ENCODE measurements at regions not wholly inside any gene's neighbourhood (a gene's known extent, or its start where the extent isn't known, plus 50 kb on each side); places are given as distances from the start of the nearest gene placed in this dataset.

GRCh38 chr10:111488668-111489067 lies 411.8 kb downstream of the ADRA2A start:
- no peak overlapping the region for H3K18ac ChIP-seq (ENCODE audit: insufficient read length, low read depth, low read length)
- H3K9ac ChIP-seq (ENCODE audit: extremely low read depth, insufficient read length, low read length), result no peak overlapping the region
- no peak overlapping the region for H4K5ac ChIP-seq (ENCODE audit: insufficient read length, low read depth, low read length)
- H3T11ph ChIP-seq (ENCODE audit: low read length), result no peak overlapping the region
- no peaks in the 10 kb centered on the region for H3K23me2 ChIP-seq (ENCODE audit: insufficient read length, low read depth, low read length, poor library complexity, severe bottlenecking)
- H3K27ac ChIP-seq (ENCODE audit: insufficient read length, low read depth, low read length), result no peak overlapping the region
- H2AK5ac ChIP-seq (ENCODE audit: insufficient read length, low read length), result no peak overlapping the region
- no peak overlapping the region for H3K14ac ChIP-seq (ENCODE audit: insufficient read depth, low read length)
- no peaks in the 10 kb centered on the region for H3K79me2 ChIP-seq (ENCODE audit: insufficient read depth, low read length)
- DNase-seq, result no peak
- TF ChIP-seq CTCF (conservative IDR thresholded peaks at IDR 0.05), result no peak
- H2BK120ac ChIP-seq (ENCODE audit: low read depth, low read length, poor library complexity, severe bottlenecking), result no peak overlapping the region
- H4K91ac ChIP-seq (ENCODE audit: insufficient read length, low read depth, low read length), result no peak overlapping the region
- no peak overlapping the region for H3K4me2 ChIP-seq (ENCODE audit: insufficient read depth, insufficient read length, low read length)
- no peak overlapping the region for H3K23ac ChIP-seq (ENCODE audit: insufficient read length, low read depth, low read length)
- Mint-ChIP-seq H3K27ac (no peak overlapping the region), H3K4me1 (peaks cover 7 to 10% of the 10 kb centered on the region in 2 experiments; a peak in 3 of 4 replicates), H3K27me3 (ENCODE audit: low read depth) (no peaks in the 10 kb centered on the region; the same call in 1 of the 2 replicates), H3K9me3 (peaks cover 51 to 54% of the 10 kb centered on the region in 2 experiments), H3K36me3 (ENCODE audit: insufficient read depth in 1 of 3, low read depth in 3 of 3) (peaks cover 20 to 49% (median 36%) of the 10 kb centered on the region in 3 experiments), H3K4me3 (no peak overlapping the region)
- H4K8ac ChIP-seq (replicated peaks; ENCODE audit: insufficient read length, low read depth, low read length), result no peak overlapping the region
- WGBS (ENCODE audit: extremely low coverage, insufficient read length, low lambda C conversion rate), result no CpG with 5 or more reads among the region's 2 CpGs
- no peaks in the 10 kb centered on the region for H3K79me1 ChIP-seq (ENCODE audit: insufficient read depth, low read depth, low read length, poor library complexity, severe bottlenecking)
- peaks cover 5% of the 10 kb centered on the region for H3K9me3 ChIP-seq (ENCODE audit: control insufficient read depth, low read depth, low read length)
- H4K20me1 ChIP-seq (ENCODE audit: control insufficient read depth, insufficient read depth, insufficient read length), result no peaks in the 10 kb centered on the region
- H2BK5ac ChIP-seq (ENCODE audit: insufficient read length, low read length), result no peak overlapping the region
- no peak overlapping the region for H2BK20ac ChIP-seq (ENCODE audit: low read depth, low read length, poor library complexity, severe bottlenecking)
- H3K27me3 ChIP-seq (ENCODE audit: insufficient read depth, low read length), result no peaks in the 10 kb centered on the region
- no peaks in the 10 kb centered on the region for H3K4me1 ChIP-seq (ENCODE audit: insufficient read depth, low read length)
- H2BK15ac ChIP-seq (ENCODE audit: low read depth, low read length), result no peak overlapping the region
- H2BK12ac ChIP-seq (ENCODE audit: insufficient read length, low read depth, low read length), result no peak overlapping the region
- no peak overlapping the region for H3K56ac ChIP-seq (ENCODE audit: insufficient read length, low read depth, low read length)
- no peak overlapping the region for H3K4ac ChIP-seq (ENCODE audit: low read depth, low read length)
- H2AFZ ChIP-seq (ENCODE audit: low read length), result no peak overlapping the region
